K562 (cell line): ENCODE measurements at regions not wholly inside any gene's neighbourhood (a gene's known extent, or its start where the extent isn't known, plus 50 kb on each side); places are given as distances from the start of the nearest gene placed in this dataset.

Experiments used
- ATAC-seq: fragments of 200-7000 bp; cut with Tn5 transposase; 3 replicates; pipeline ENCODE4 v1.9.1; 2020; ENCODE audit warnings: moderate library complexity
- BruUV-seq: library from RNA; stranded (reverse); fragments of 400-500 nt; replicated peaks from 2 replicates; lab custom pipeline; 2021; lab: Mats Ljungman, UMichigan
- CTCF ChIA-PET: fragments of 300-600 bp; formaldehyde crosslinking; extraction: SDS; loops from one replicate; lab custom pipeline; 2021; ENCODE audit warnings: low intra/inter-chr PET ratio; lab: Yijun Ruan, JAX
- POLR2A ChIA-PET: fragments of 300-600, 350-650 bp; sonication (Branson Sonifier 250); formaldehyde crosslinking; extraction: SDS; loops from one replicate; lab custom pipeline; 2021; ENCODE audit warnings: antibody characterized with exemption, inconsistent platforms; lab: Yijun Ruan, JAX
- DNase-seq, 4 experiments: peaks; one replicate each; pipeline versions ENCODE4 v3.0.0 to v3.0.0-alpha.2; 2011 to 2018; ENCODE audit warnings: low spot score in 3 of 4, mixed read lengths in 3 of 4; ENCODE audit errors: extremely low read depth in 1 of 4
- FAIRE-seq: peaks from 2 replicates; lab custom pipeline; 2011; peaks lifted over from hg19 to GRCh38; lab: Jason Lieb, UNC
- H2AFZ ChIP-seq: 2 replicates; pipeline ENCODE4 v1.6.0; 2011; ENCODE audit warnings: low read depth, low read length, control low read depth, inconsistent platforms
- H3K27ac ChIP-seq: fragments of 200-600 bp; 3 replicates; pipeline ENCODE4 v1.8.0; 2011; ENCODE audit warnings: low read depth, mild to moderate bottlenecking, control low read depth, inconsistent platforms, low read length, moderate library complexity, mixed read lengths; ENCODE audit errors: extremely low read depth
- H3K27me3 ChIP-seq, 2 experiments: fragments of 300-600 bp in 1 of 2; 2 replicates in 1 of 2; 3 replicates in 1 of 2; pipeline versions ENCODE4 v1.6.0 to v1.8.0; 2011; ENCODE audit warnings: inconsistent platforms in 2 of 2, low read length in 2 of 2, mild to moderate bottlenecking in 1 of 2, mixed read lengths in 1 of 2, moderate library complexity in 1 of 2; ENCODE audit not compliant: control insufficient read depth in 2 of 2, insufficient read depth in 2 of 2
- H3K36me3 ChIP-seq: fragments of 300-600 bp; 3 replicates; pipeline ENCODE4 v1.8.0; 2011; ENCODE audit warnings: mild to moderate bottlenecking, low read length, inconsistent platforms; ENCODE audit not compliant: control insufficient read depth, insufficient read depth
- H3K4me1 ChIP-seq, 2 experiments: fragments of 200-600 bp in 1 of 2; replicated peaks in 1 of 2; 2 replicates in 1 of 2; 3 replicates in 1 of 2; pipeline versions ENCODE4 v1.5.1 to v1.8.0; 2011; ENCODE audit warnings: inconsistent platforms in 2 of 2, low read length in 2 of 2, mild to moderate bottlenecking in 1 of 2, mixed read lengths in 1 of 2, moderate library complexity in 1 of 2; ENCODE audit not compliant: control insufficient read depth in 2 of 2, insufficient read depth in 2 of 2
- H3K4me2 ChIP-seq: 2 replicates; pipeline ENCODE4 v1.6.1; 2011; ENCODE audit warnings: low read length, control low read depth, inconsistent platforms, mixed read lengths; ENCODE audit not compliant: insufficient read depth
- H3K4me3 ChIP-seq: fragments of 200-600 bp; sonication (generic), shearing (Covaris generic); 2 replicates; pipeline ENCODE4 v1.5.1; 2016; ENCODE audit warnings: control low read depth, inconsistent platforms
- H3K79me2 ChIP-seq: fragments of 200-600 bp; 3 replicates; pipeline ENCODE4 v1.8.0; 2011; ENCODE audit warnings: low read length, inconsistent platforms; ENCODE audit not compliant: control insufficient read depth, insufficient read depth
- H3K9ac ChIP-seq, 2 experiments: 2 replicates each; pipeline versions ENCODE4 v1.6.0 to v1.6.1; 2011; ENCODE audit warnings: low read depth in 2 of 2, low read length in 2 of 2, control low read depth in 1 of 2, inconsistent platforms in 1 of 2, mild to moderate bottlenecking in 1 of 2, mixed read lengths in 1 of 2; ENCODE audit not compliant: insufficient read depth in 1 of 2
- H3K9me1 ChIP-seq: one replicate; pipeline ENCODE4 v1.6.0; 2011; ENCODE audit warnings: inconsistent platforms, mild to moderate bottlenecking, low read length, moderate library complexity; ENCODE audit not compliant: control insufficient read depth, insufficient read depth
- H3K9me3 ChIP-seq: replicated peaks from 2 replicates; pipeline ENCODE4 v1.5.1; 2011; ENCODE audit warnings: low read depth, low read length, inconsistent platforms; ENCODE audit not compliant: control insufficient read depth, insufficient read depth
- H4K20me1 ChIP-seq: replicated peaks from 2 replicates; pipeline ENCODE4 v1.6.1; 2011; ENCODE audit warnings: low read length, inconsistent platforms, mixed read lengths; ENCODE audit not compliant: control insufficient read depth, insufficient read depth
- HNRNPUL1 ChIP-seq: fragments of 200-400 bp; formaldehyde crosslinking; IDR thresholded peaks from 2 replicates; pipeline ENCODE4 v1.6.1; 2017; ENCODE audit warnings: low read length
- SRSF7 ChIP-seq: fragments of 200-400 bp; formaldehyde crosslinking; optimal IDR thresholded peaks from 2 replicates; pipeline ENCODE3; 2017; ENCODE audit warnings: mild to moderate bottlenecking, low read depth, low read length
- TBP ChIP-seq: optimal IDR thresholded peaks from 2 replicates; pipeline ENCODE3; 2011; ENCODE audit warnings: low read depth, low read length, improper control_type of control experiment
- WGBS: fragments of 100-300 bp; shearing (Covaris generic); methylation state at CpG from one replicate; pipeline ENCODE4 v1.1.6; 2016; ENCODE audit warnings: low coverage, mixed read lengths; ENCODE audit not compliant: insufficient coverage; ENCODE audit errors: missing lambda C conversion rate; 5-methylcytosine and 5-hydroxymethylcytosine counted together
- in situ Hi-C: fragments of 300-500 bp; cut with MboI; formaldehyde crosslinking; loops from 4 replicates; pipeline ENCODE4 v1.15.0; 2018; ENCODE audit warnings: inconsistent platforms, mixed read lengths
- intact Hi-C: fragments of 100-400 bp; cut with micrococcal nuclease; formaldehyde crosslinking; loops from 2 replicates; pipeline ENCODE4 v1.14.2; 2022
- TF ChIP-seq, protein P1 (sequence below), 3 experiments: fragments of 200-800 bp in 1 of 3; fragments of 250-450 bp in 1 of 3; fragments of 450-650 bp in 1 of 3; sonication (Bioruptor Pico) in 1 of 3; sonication (Bioruptor generic) in 1 of 3; formaldehyde crosslinking in 1 of 3; IDR thresholded peaks; 2 replicates each; pipeline versions ENCODE4 v1.6.1 to v1.8.0; 2016 to 2022; ENCODE audit warnings: mild to moderate bottlenecking in 2 of 3, missing genetic modification characterization in 2 of 3, missing compliant biosample characterization in 1 of 3, moderate library complexity in 1 of 3

DNA sequence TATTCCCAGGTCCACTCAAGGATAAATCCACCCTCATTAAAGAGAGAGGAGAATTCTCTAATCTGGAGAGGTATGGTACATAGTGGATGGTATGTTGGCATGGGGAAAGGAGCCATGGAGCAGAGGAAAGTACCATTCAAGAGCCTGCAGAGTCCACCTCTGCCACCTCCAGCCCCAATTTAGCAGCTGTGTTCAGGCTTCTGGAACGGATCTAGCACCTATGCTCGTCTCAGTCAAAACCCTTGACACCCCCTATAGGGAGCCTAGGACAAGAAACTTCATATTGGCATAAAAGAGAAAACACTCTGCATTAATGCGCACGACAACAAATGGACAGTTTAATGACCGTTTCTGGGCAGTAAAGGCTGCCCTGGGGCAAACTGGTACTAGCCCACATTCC lies 161.1 kb upstream of the FAM78B start:
- Histone ChIP-seq H2AFZ (no peak overlapping the region), H3K36me3 (no peaks in the 10 kb centered on the region), H3K27me3 (no peaks in the 10 kb centered on the region; a peak in 1 of 5 replicates), H4K20me1 (no peaks in the 10 kb centered on the region), H3K9me1 (no peaks in the 10 kb centered on the region), H3K79me2 (no peaks in the 10 kb centered on the region), H3K27ac (no peak overlapping the region), H3K4me2 (no peak overlapping the region), H3K4me1 (no peaks in the 10 kb centered on the region), H3K4me3 (no peak overlapping the region), H3K9me3 (no peaks in the 10 kb centered on the region), H3K9ac (no peak overlapping the region)
- intact Hi-C loops (no loop called here), in situ Hi-C loops (no loop called here)
- ChIA-PET POLR2A (no interaction called here), CTCF (no interaction called here)
- BruUV-seq = no TSS peak
- no peak for TF ChIP-seq TBP
- TF ChIP-seq, protein P1, sequence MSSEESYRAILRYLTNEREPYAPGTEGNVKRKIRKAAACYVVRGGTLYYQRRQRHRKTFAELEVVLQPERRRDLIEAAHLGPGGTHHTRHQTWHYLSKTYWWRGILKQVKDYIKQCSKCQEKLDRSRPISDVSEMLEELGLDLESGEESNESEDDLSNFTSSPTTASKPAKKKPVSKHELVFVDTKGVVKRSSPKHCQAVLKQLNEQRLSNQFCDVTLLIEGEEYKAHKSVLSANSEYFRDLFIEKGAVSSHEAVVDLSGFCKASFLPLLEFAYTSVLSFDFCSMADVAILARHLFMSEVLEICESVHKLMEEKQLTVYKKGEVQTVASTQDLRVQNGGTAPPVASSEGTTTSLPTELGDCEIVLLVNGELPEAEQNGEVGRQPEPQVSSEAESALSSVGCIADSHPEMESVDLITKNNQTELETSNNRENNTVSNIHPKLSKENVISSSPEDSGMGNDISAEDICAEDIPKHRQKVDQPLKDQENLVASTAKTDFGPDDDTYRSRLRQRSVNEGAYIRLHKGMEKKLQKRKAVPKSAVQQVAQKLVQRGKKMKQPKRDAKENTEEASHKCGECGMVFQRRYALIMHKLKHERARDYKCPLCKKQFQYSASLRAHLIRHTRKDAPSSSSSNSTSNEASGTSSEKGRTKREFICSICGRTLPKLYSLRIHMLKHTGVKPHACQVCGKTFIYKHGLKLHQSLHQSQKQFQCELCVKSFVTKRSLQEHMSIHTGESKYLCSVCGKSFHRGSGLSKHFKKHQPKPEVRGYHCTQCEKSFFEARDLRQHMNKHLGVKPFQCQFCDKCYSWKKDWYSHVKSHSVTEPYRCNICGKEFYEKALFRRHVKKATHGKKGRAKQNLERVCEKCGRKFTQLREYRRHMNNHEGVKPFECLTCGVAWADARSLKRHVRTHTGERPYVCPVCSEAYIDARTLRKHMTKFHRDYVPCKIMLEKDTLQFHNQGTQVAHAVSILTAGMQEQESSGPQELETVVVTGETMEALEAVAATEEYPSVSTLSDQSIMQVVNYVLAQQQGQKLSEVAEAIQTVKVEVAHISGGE (CRISPR knock-in tag; IDR thresholded peaks at IDR 0.05) = no peak
- no peak for TF ChIP-seq SRSF7
- TF ChIP-seq HNRNPUL1 = no peak
- FAIRE-seq (no peak), ATAC-seq (no peak), DNase-seq (no peak)
- 1% methylated on average over 5 of the region's 5 CpGs for WGBS
